K562 (cell line): ENCODE measurements at regions not wholly inside any gene's neighbourhood (a gene's known extent, or its start where the extent isn't known, plus 50 kb on each side); places are given as distances from the start of the nearest gene placed in this dataset.

ENCODE experiments used
- ELF4 ChIP-seq: fragments of 450-650 bp; formaldehyde crosslinking; IDR thresholded peaks from 2 replicates; pipeline ENCODE4 v1.4.0; 2022; ENCODE audit warnings: missing genetic modification characterization
- GTF2F1 ChIP-seq: IDR thresholded peaks from 2 replicates; pipeline ENCODE4 v1.6.1; 2011; ENCODE audit warnings: low read depth, low read length, improper control_type of control experiment
- JUND ChIP-seq, 2 experiments: IDR thresholded peaks; 2 replicates in 1 of 2; 3 replicates in 1 of 2; pipeline ENCODE4 v1.6.1; 2011; ENCODE audit warnings: borderline replicate concordance in 2 of 2, low read depth in 2 of 2, low read length in 2 of 2, improper control_type of control experiment in 1 of 2, missing biosample characterization in 1 of 2, missing genetic modification characterization in 1 of 2, missing genetic modification reagents in 1 of 2
- LCOR ChIP-seq: sonication (generic); formaldehyde crosslinking; IDR thresholded peaks from 2 replicates; pipeline ENCODE4 v1.8.0; 2022; ENCODE audit warnings: mild to moderate bottlenecking, missing genetic modification reagents
- NELFE ChIP-seq: IDR thresholded peaks from 2 replicates; pipeline ENCODE4 v1.6.1; 2011; ENCODE audit warnings: mild to moderate bottlenecking; ENCODE audit not compliant: insufficient read depth, insufficient read length
- NFE2 ChIP-seq: IDR thresholded peaks from 2 replicates; pipeline ENCODE4 v1.6.1; 2014; ENCODE audit warnings: antibody characterized with exemption, low read depth
- NFIC ChIP-seq: fragments of 450-650 bp; IDR thresholded peaks from 2 replicates; pipeline ENCODE4 v1.6.1; 2017; ENCODE audit warnings: mild to moderate bottlenecking, inconsistent platforms
- OTX1 ChIP-seq: fragments of 450-650 bp; formaldehyde crosslinking; IDR thresholded peaks from 2 replicates; pipeline ENCODE4 v1.4.0; 2022; ENCODE audit warnings: mild to moderate bottlenecking
- PHTF2 ChIP-seq: fragments of 250-450 bp; sonication (Bioruptor Pico); IDR thresholded peaks from 2 replicates; pipeline ENCODE4 v1.5.0; 2021; ENCODE audit warnings: mild to moderate bottlenecking
- RHOXF2B ChIP-seq: fragments of 250-450 bp; sonication (Bioruptor Pico); conservative IDR thresholded peaks from 2 replicates; pipeline ENCODE4 v1.5.1; 2021
- TEAD4 ChIP-seq, 2 experiments: sonication (generic) in 1 of 2; formaldehyde crosslinking in 1 of 2; IDR thresholded peaks; 2 replicates each; pipeline versions ENCODE4 v1.6.1 to v1.8.0; 2012 to 2022; ENCODE audit warnings: borderline replicate concordance in 1 of 2, inconsistent platforms in 1 of 2, low read length in 1 of 2, mild to moderate bottlenecking in 1 of 2, missing genetic modification reagents in 1 of 2
- ZC3H11A ChIP-seq: IDR thresholded peaks from 2 replicates; pipeline ENCODE4 v1.6.1; 2012; ENCODE audit warnings: low read depth, low read length, improper control_type of control experiment
- ZC3H8 ChIP-seq: fragments of 450-650 bp; IDR thresholded peaks from 2 replicates; pipeline ENCODE4 v1.6.1; 2017
- ZNF121 ChIP-seq: sonication (generic); formaldehyde crosslinking; conservative IDR thresholded peaks from 2 replicates; pipeline ENCODE4 v1.8.0; 2022; ENCODE audit warnings: missing genetic modification reagents
- ZNF140 ChIP-seq: fragments of 250-450 bp; sonication (Bioruptor Pico); IDR thresholded peaks from 2 replicates; pipeline ENCODE4 v1.8.0; 2021; ENCODE audit warnings: moderate library complexity, mild to moderate bottlenecking, inconsistent platforms
- ZNF174 ChIP-seq: fragments of 250-450 bp; sonication (Bioruptor Pico); IDR thresholded peaks from 2 replicates; pipeline ENCODE4 v1.4.0; 2020; ENCODE audit warnings: mild to moderate bottlenecking
- ZNF23 ChIP-seq: fragments of 250-450 bp; sonication (Bioruptor Pico); IDR thresholded peaks from 2 replicates; pipeline ENCODE4 v1.4.0; 2020; ENCODE audit warnings: mild to moderate bottlenecking
- ZNF239 ChIP-seq: fragments of 250-450 bp; sonication (Bioruptor Pico); IDR thresholded peaks from 2 replicates; pipeline ENCODE4 v1.4.0; 2020; ENCODE audit warnings: mild to moderate bottlenecking
- ZNF347 ChIP-seq: fragments of 450-650 bp; formaldehyde crosslinking; IDR thresholded peaks from 2 replicates; pipeline ENCODE4 v1.4.0; 2020; ENCODE audit warnings: low read depth, mild to moderate bottlenecking, moderate library complexity
- ZNF512 ChIP-seq: IDR thresholded peaks from 2 replicates; pipeline ENCODE4 v1.6.1; 2016; ENCODE audit warnings: missing genetic modification characterization, missing compliant biosample characterization
- ZNF551 ChIP-seq: fragments of 250-450 bp; sonication (Bioruptor Pico); IDR thresholded peaks from 2 replicates; pipeline ENCODE4 v1.5.0; 2021; ENCODE audit warnings: mild to moderate bottlenecking, moderate library complexity
- ZNF583 ChIP-seq: fragments of 250-450 bp; sonication (Bioruptor Pico); IDR thresholded peaks from 2 replicates; pipeline ENCODE4 v1.4.0; 2020
- ZNF589 ChIP-seq: fragments of 200-800 bp; sonication (Bioruptor generic); IDR thresholded peaks from 2 replicates; pipeline ENCODE4 v1.6.1; 2016; ENCODE audit warnings: low read depth, missing genetic modification characterization, missing compliant biosample characterization
- ZNF644 ChIP-seq: fragments of 200-800 bp; sonication (Bioruptor generic); IDR thresholded peaks from 2 replicates; pipeline ENCODE4 v1.6.1; 2016; ENCODE audit warnings: low read depth, missing genetic modification characterization, missing compliant biosample characterization
- ZNF785 ChIP-seq: fragments of 250-450 bp; sonication (Bioruptor Pico); IDR thresholded peaks from 2 replicates; pipeline ENCODE4 v1.4.0; 2020; ENCODE audit warnings: mild to moderate bottlenecking
- TF ChIP-seq, protein P1 (sequence below): fragments of 250-450 bp; sonication (Bioruptor Pico); IDR thresholded peaks from 2 replicates; pipeline ENCODE4 v1.6.1; 2021; ENCODE audit warnings: mild to moderate bottlenecking

- TF ChIP-seq GTF2F1 (no peak), ZNF644 (tag) (no peak), ZNF583 (CRISPR knock-in tag) (no peak), LCOR (CRISPR knock-in tag) (no peak), JUND (IDR thresholded peaks at IDR 0.05; ENCODE audit: borderline replicate concordance, low read depth, low read length) (no peak), JUND (tag; IDR thresholded peaks at IDR 0.05; ENCODE audit: borderline replicate concordance, low read depth, low read length) (no peak), ZNF140 (CRISPR knock-in tag) (no peak), ZNF512 (no peak), NELFE (no peak), OTX1 (no peak), ZNF347 (CRISPR knock-in tag) (no peak), RHOXF2B (CRISPR knock-in tag) (no peak), ZNF589 (CRISPR knock-in tag) (no peak), TEAD4 (IDR thresholded peaks at IDR 0.05; ENCODE audit: low read length) (peak; percentile 91), TEAD4 (CRISPR knock-in tag; IDR thresholded peaks at IDR 0.05; ENCODE audit: borderline replicate concordance) (no peak), ZNF121 (CRISPR knock-in tag) (no peak), ELF4 (no peak), ZC3H11A (no peak), ZNF551 (CRISPR knock-in tag) (no peak), PHTF2 (CRISPR knock-in tag) (no peak), ZNF785 (CRISPR knock-in tag) (no peak), ZC3H8 (no peak), NFIC (no peak), ZNF239 (no peak), ZNF174 (CRISPR knock-in tag) (no peak), NFE2 (0 out of 2 replicates have a peak, but pooled peaks have one; percentile 27), ZNF23 (CRISPR knock-in tag) (no peak)
- TF ChIP-seq, protein P1, sequence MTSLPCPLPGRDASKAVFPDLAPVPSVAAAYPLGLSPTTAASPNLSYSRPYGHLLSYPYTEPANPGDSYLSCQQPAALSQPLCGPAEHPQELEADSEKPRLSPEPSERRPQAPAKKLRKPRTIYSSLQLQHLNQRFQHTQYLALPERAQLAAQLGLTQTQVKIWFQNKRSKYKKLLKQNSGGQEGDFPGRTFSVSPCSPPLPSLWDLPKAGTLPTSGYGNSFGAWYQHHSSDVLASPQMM = no peak
Measured at GRCh38 chr4:169934794-169935429, 91.3 kb downstream of the MFAP3L start (continued).
